ENCODE measurements at regions not wholly inside any gene's neighbourhood (a gene's known extent, or its start where the extent isn't known, plus 50 kb on each side); places are given as distances from the start of the nearest gene placed in this dataset.

GRCh38 chr10:30775779-30776591 is 146.4 kb upstream of the LYZL2 start:
- Histone ChIP-seq H3K27ac (ENCODE audit: poor library complexity, severe bottlenecking) (no peak overlapping the region), H3K4me1 (ENCODE audit: insufficient read depth, poor library complexity, severe bottlenecking) (no peaks in the 10 kb centered on the region), H3K9me3 (ENCODE audit: severe bottlenecking) (peaks cover 1% of the 10 kb centered on the region), H3K4me3 (ENCODE audit: severe bottlenecking) (no peak overlapping the region), H3K36me3 (ENCODE audit: low read depth) (no peaks in the 10 kb centered on the region), H3K27me3 (ENCODE audit: insufficient read depth, poor library complexity, severe bottlenecking) (no peaks in the 10 kb centered on the region)
- ATAC-seq (ENCODE audit: low read depth) (peak; percentile 91), DNase-seq (ENCODE audit: low spot score) (no peak)
- TF ChIP-seq CTCF (IDR thresholded peaks at IDR 0.05; ENCODE audit: poor library complexity, severe bottlenecking): no peak

DNA sequence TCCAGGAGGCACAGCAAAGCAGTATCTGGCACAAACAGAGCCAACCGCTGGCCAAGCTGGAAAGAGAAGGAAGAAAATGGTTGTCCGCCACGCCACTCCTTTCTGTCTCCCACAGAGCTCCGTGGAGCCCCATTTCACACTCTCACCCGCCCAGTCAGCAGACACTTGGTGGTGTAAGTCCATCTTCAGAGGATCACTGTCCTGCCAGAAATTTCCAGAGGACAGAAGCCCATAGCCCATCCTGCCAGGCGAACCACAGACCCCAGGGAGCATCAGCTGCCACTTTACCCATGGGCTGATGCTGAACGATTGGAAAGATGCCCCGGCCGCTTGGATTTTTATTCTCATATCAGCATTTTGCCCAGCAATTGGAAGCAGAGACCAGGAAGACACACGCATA is 144.7 kb upstream of the LYZL2 start:
- Histone ChIP-seq H3K27me3 (ENCODE audit: insufficient read depth, poor library complexity, severe bottlenecking) (no peaks in the 10 kb centered on the region), H3K4me3 (ENCODE audit: severe bottlenecking) (no peak overlapping the region), H3K4me1 (ENCODE audit: insufficient read depth, poor library complexity, severe bottlenecking) (no peaks in the 10 kb centered on the region), H3K27ac (ENCODE audit: poor library complexity, severe bottlenecking) (no peak overlapping the region), H3K9me3 (ENCODE audit: severe bottlenecking) (peaks cover 6% of the 10 kb centered on the region), H3K36me3 (ENCODE audit: low read depth) (no peaks in the 10 kb centered on the region)
- DNase-seq (ENCODE audit: low spot score): no peak
- no peak for TF ChIP-seq CTCF (IDR thresholded peaks at IDR 0.05; ENCODE audit: poor library complexity, severe bottlenecking)
- no peak for ATAC-seq (ENCODE audit: low read depth)

GRCh38 chr10:30773501-30773900 is 143.9 kb upstream of the LYZL2 start:
- H3K4me1 ChIP-seq (ENCODE audit: insufficient read depth, poor library complexity, severe bottlenecking): no peaks in the 10 kb centered on the region
- no peak for TF ChIP-seq CTCF (IDR thresholded peaks at IDR 0.05; ENCODE audit: poor library complexity, severe bottlenecking)
- H3K9me3 ChIP-seq (ENCODE audit: severe bottlenecking): peaks cover 6% of the 10 kb centered on the region
- no peak for DNase-seq (ENCODE audit: low spot score)
- no peak overlapping the region for H3K4me3 ChIP-seq (ENCODE audit: severe bottlenecking)
- H3K36me3 ChIP-seq (ENCODE audit: low read depth): no peaks in the 10 kb centered on the region
- ATAC-seq (ENCODE audit: low read depth): no peak
- no peak overlapping the region for H3K27ac ChIP-seq (ENCODE audit: poor library complexity, severe bottlenecking)
- H3K27me3 ChIP-seq (ENCODE audit: insufficient read depth, poor library complexity, severe bottlenecking): no peaks in the 10 kb centered on the region

DNA sequence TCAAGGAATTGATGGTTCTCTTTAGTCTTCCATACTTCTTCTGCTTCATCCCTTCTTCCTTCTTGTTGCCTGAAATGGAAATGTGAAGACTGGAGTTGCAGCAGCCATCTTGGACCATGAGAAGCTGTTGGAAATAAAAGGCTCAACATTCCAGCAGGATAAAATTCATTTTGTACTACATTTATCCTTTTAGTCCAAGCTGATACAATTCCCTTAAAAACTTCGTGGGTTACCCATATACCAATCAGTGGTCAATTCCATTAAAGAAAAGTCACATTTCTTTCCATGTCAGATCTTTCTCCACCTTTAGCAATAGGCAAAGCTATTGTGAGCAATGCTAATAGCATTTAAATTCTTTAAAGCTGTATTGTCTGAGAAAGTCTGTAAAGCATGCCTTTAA is 141.3 kb upstream of the LYZL2 start:
- no peak for TF ChIP-seq CTCF (IDR thresholded peaks at IDR 0.05; ENCODE audit: poor library complexity, severe bottlenecking)
- Histone ChIP-seq H3K4me3 (ENCODE audit: severe bottlenecking) (no peak overlapping the region), H3K4me1 (ENCODE audit: insufficient read depth, poor library complexity, severe bottlenecking) (no peaks in the 10 kb centered on the region), H3K9me3 (ENCODE audit: severe bottlenecking) (peaks cover 6% of the 10 kb centered on the region), H3K36me3 (ENCODE audit: low read depth) (no peaks in the 10 kb centered on the region), H3K27me3 (ENCODE audit: insufficient read depth, poor library complexity, severe bottlenecking) (no peaks in the 10 kb centered on the region), H3K27ac (ENCODE audit: poor library complexity, severe bottlenecking) (no peak overlapping the region)
- ATAC-seq (ENCODE audit: low read depth) (no peak), DNase-seq (ENCODE audit: low spot score) (no peak)

DNA sequence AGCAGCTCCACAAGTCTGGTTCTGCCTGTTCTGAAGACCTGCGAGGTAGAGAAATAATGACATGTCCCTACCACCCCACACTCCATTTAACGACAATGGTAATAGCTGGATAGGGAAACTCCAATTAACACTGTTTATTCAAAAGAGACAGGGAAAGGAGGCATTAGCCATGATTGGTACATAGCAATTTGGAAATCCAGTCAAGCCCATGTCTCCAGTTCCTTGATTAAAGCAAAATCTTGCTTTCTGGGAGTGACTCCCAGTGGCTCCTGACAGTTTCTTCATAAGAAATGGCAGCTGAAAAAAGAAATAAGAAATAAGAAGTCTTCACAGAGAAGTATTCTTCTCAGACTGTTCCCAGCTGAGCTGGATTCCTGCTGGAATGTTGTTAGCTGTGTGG is 140.7 kb upstream of the LYZL2 start:
- Histone ChIP-seq H3K27ac (ENCODE audit: poor library complexity, severe bottlenecking) (no peak overlapping the region), H3K4me1 (ENCODE audit: insufficient read depth, poor library complexity, severe bottlenecking) (no peaks in the 10 kb centered on the region), H3K27me3 (ENCODE audit: insufficient read depth, poor library complexity, severe bottlenecking) (no peaks in the 10 kb centered on the region), H3K4me3 (ENCODE audit: severe bottlenecking) (no peak overlapping the region), H3K36me3 (ENCODE audit: low read depth) (no peaks in the 10 kb centered on the region), H3K9me3 (ENCODE audit: severe bottlenecking) (peaks cover 6% of the 10 kb centered on the region)
- ATAC-seq (ENCODE audit: low read depth) (no peak), DNase-seq (ENCODE audit: low spot score) (no peak)
- TF ChIP-seq CTCF (IDR thresholded peaks at IDR 0.05; ENCODE audit: poor library complexity, severe bottlenecking): no peak
